COLO668 (cell line): ENCODE measurements at regions not wholly inside any gene's neighbourhood (a gene's known extent, or its start where the extent isn't known, plus 50 kb on each side); places are given as distances from the start of the nearest gene placed in this dataset.

Experiments
- DNase-seq: peaks from one replicate; lab custom pipeline; 2025; ENCODE audit not compliant: unreplicated experiment; lab: John Stamatoyannopoulos, UW

DNA sequence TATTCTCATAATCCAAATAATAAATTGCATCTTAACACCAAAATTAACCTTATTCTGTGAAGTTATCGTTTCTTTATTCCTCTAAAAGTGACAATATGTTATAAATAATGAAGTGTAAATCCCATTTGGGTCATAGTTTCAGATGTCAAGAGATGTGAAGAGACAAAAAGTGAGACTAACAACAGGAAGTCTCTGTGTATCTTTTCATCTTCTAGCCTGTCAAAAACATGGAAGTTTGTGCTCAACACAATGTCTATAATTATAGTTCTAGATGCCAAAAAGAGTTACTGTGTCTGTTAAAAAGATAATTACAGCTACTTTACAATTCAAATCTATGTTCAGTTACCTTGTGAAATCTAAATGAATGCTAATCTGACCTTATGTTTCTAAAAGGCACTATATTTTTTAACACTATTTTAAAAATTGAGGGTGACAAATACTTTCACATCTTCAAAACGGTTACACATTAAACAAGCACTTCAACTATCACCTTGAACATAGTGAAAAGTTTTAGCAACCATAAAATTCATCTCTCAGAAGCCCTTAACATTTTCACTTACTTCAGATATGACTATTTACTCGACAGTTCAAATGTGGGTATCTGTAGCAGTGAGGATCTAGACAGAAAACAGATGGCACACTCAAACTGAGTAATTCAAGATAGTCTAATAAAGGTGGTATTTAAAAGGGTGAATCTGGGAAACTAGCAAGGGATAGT lies 509.8 kb downstream of the ARAP2 start:
- DNase-seq: no peak

DNA sequence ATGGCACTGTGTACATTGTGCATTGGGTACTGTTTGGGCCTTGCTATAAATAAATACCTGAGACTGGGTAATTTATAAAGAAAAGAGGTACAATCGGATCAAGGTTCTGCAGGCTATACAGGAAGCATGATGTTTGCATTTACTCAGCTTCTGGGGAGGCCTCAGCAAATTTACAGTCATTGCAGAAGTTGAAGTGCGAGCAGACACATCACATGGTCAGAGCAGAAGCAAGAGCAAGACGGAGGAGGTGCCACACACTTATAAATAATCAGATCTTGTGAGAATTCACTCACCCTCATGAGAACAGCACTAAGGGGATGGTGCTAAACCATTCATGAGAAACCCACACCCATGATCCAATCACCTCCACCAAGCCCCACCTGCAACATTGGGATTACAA lies 505.0 kb downstream of the ARAP2 start:
- no peak for DNase-seq

DNA sequence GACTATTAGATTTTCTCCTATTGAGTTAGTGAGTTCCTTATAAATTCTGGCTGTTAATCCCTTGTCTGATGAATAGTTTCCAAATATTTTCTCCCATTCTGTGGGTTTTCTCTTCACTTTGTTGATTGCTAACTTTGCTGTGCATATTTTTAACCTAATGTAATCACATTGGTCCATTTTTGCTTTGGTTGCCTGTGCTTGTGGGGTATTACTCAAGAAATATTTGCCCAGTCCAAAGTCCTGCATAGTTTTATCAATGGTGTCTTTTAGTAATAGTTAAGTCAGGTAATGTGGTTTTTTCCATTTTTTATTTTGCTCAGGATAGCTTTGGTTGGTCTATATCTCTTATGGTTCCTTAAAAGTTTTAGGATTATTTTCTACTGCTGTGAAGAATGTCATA lies 490.3 kb downstream of the ARAP2 start:
- DNase-seq: no peak

DNA sequence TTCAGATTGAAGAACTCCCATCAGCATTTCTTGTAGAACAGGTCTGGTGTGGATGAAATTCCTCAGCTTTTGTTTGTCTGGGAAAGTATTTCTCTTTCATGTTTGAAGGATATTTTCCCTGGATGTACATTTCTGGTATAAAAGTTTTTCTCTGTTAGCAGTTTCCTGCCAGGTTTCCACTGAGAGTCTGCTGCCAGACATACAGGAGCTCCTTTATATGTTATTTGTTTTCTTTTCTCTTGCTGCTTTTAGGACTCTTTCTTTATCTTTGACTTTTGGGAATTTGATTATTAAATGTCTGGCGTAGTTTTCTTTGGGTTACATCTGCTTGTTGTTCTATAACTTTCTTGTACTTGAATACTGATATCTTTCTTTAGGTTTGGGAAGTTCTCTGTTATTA lies 486.5 kb downstream of the ARAP2 start:
- no peak for DNase-seq

DNA sequence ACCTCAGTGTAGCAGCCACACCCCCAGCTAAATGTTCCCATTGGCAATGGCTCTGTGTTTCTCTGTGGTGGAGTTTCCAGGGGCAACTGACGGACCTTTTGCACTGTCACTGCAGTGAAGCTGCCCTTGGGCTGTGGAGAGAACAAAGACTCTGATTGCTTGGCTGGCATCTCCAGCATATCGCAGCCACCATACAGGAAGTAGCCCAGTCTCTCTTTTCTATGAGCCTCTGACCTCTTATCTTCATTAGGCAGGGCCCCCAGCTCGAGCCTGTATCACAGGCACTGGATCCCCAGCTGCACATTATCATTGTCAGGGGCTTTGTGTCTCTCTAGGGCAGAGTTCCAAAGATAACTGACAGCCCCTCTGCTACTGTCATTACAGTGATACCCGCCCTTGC lies 483.5 kb downstream of the ARAP2 start:
- DNase-seq: no peak

DNA sequence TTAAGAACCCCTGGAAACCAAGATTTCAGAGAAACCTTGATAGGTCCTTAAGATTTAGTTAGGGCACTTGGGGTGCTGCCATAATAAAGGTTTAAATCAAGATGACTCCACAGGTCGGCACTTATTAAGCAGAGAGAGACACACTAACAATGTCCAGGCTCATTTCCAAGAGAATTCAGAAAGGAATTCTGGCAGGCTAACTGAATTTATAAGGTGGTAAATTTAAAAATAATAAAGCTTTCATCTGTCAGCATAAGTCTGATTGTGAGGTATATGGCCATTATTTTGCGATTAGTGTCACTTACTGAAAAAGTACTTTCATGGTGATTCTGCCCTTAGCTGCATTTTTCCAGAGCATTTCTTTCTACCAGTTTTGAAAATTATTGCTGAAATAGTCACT lies 472.7 kb downstream of the ARAP2 start:
- no peak for DNase-seq

DNA sequence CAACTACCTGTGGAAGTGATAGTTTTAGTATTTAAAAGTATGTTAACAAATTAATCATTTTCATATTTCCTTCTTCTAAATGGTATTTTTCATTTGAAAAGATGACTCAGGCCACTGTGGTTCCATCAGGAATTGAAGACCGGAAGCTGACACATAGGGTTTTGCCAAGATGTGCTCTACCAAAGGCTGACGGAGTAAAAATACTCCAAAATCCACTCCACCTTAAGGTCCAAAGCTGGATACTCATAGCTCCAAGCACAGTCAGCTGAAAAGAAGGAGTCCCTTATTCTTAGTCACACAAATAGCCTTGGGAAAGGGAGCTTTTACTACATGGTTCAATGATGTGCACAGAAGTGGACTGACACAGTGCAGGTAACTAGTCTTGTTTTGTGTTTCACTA lies 472.0 kb downstream of the ARAP2 start:
- no peak for DNase-seq

DNA sequence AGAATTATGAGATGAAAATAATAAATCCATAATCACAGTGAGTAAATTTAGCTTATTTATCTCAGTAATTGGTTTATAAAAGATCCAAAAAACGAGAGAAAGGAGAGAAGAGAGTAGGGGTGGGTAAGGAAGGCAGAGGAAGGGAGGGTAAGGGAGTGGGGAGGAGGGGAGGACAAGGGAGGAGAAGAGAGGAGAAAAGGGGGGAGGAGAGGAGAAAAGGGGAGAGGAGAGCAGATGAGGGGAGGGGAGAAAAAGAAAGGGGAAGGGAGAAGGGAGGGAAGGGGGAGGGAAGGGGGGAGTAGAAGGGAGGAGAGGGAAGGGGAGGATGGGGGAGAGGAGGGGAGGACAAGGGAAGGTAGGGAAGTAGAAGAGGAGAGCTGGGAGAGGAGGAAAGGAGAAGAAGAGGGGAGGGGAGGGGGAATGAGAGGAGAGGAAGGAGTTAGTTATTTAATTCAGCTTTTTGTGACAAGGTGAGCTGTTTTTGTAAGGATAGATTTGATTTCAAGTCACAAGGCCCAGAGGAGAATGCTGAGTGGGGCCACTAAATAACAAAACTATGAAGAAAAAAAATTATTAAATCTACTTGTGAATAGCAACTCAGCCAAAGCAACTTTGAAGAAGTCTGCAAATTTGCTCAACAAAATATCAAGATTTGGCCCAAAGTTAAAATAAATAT lies 454.3 kb downstream of the ARAP2 start:
- DNase-seq: no peak

DNA sequence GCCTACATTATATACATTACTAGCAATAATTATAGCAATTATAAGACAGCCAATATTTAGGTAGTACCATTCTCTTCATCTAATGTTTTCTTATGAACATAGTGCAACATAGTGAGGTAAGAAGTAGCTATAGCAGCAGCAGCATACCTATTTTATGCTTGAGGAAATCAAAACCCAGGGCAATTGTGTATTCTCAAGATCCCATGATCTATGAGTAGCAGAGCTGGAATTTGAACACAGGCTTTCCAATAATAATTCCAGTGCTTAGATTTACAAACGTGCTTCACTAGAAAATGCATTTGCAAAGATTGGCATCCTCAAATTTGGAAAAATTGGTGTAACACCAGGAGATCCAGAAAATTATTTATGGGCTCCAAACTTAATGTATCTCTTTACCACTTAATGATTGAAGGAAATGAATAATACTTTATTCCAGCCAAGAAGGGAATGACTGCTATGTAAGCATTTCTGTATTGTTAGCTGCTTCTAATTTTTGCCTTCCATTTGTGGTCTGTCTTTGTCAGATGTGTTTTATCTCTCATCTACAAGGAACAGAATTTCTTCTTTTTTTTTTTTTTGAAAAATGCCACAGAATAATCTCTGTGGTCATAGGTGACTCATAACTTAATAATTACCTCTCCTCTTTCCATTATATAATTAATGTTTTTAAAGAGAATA lies 451.1 kb downstream of the ARAP2 start:
- no peak for DNase-seq

DNA sequence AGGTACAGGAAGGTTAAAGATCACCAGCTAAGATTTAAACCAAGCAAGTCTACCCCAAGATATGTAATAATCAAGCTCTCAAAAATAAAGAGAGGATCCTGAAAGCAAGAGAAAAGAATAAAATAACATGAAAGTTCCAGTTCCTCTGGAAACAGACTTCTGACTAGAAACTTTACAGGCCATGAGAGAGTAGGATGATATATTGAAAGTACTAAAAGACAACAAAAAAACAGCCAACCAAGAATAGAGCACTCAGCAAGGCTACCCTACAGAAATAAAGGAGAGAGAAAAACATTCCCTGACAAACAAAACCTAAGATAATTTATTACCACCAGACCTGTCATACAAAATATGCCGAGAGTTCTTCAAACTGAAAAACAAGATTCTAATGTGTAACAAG lies 450.5 kb downstream of the ARAP2 start:
- no peak for DNase-seq

DNA sequence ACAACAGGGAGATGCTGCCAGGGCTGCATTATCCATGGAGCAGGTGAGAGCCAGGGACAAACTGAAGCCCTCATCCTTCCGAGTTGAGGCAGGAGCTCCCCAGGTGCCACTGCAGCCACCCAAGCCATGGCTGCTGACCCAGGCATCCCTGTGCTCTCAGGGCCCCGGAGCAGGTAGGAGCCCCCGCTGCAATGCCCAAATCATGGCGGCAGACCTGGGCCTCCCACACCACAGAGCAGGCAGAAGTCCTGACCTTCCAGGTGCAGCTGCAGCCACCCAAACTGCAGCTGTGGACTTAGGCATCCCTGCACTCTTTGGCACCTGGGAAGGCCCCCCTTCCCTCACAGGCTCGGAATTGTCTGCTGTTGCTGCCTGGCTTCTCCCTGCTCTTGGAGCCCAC lies 443.6 kb downstream of the ARAP2 start:
- DNase-seq: no peak

DNA sequence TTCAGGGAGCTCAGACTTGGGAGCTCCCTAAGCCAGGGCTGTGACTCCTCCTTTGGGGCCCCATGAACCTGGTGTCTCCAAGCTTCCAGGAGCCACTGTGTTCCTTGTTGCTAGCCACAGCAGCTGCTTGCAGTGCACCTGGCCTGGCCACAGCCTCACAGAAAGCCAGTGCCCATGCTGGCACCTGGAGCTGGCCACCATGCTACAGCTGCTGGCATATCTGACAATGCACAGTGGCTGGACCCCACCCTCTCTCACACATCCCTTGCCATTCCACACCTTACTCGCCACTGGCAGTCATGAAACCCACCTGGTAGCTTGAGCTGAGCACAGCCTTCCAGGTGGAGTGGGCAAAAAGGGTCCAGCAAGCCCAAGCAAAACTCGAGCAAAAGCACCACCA lies 441.7 kb downstream of the ARAP2 start:
- DNase-seq: no peak

DNA sequence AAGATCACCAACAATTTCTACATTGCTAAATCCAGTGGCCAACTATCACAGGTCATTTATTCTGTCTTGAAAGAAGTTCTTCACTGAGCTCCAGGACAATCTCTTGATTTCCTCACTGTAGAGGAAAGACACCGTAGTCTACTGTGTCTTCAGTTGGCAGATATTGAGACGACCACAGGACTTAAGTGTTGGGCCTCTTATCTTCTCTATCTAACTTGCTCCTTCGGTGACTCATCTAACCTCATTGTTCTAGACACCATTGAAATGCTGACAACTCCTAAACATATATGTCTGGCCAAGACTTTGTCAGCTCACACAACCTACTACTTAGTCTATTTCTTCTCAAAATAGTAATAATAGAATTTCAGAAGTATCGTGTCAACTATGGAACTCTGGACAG lies 425.8 kb downstream of the ARAP2 start:
- no peak for DNase-seq

DNA sequence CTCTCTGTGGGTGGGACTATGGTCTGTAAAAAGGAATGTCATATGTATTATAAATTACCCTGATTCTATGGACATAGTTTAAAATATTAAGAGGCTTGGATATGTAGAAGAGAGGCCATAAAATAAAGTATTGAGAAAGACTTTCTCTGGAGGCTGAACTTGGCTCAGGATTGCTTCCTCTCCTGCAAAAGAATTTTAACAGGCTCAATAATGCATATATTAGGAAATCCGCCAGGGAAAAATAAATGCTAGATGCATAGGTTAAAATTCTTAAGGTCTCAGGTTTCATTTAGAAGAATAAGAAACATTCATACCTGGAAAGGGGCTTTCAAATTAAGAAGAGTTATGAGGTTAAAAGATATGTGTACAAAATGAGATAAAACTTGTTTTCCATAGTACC lies 424.3 kb downstream of the ARAP2 start:
- DNase-seq: no peak

DNA sequence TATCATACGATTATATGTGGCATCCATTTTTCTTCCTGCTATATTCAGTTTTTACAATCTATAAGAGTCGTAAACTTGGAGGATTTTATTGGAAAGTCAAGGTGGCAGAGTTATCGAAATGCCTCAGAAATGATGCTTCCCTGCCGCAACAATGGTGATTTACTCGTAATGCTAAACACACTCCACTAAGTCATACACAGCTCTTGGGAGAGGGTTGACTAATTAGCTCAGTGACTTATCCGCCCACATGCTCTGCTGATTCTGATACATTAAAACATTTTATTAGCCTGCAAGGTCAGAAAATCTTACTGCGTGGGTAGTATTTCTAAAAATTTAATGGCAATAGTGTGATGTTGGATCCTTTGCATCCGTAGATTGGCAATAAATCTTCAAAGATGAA lies 420.1 kb downstream of the ARAP2 start:
- DNase-seq: no peak

DNA sequence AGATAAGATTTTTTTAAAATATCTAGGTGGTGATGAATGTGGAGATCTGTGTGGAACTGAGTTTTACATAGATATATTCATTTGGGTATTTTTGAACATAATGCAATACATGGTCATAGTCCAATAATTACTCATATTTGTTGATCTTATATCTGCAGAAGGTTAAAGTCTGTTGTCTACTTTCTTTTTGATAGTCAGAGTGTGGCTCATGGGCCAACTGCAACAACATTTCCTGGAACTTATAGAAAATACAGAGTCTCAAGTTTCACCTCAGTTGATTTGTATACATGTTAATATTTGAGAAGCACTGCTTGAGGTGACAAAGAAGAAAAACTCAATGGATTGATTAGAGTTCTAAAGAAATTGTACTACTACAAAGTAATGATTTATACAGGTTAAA lies 408.4 kb downstream of the ARAP2 start:
- no peak for DNase-seq

DNA sequence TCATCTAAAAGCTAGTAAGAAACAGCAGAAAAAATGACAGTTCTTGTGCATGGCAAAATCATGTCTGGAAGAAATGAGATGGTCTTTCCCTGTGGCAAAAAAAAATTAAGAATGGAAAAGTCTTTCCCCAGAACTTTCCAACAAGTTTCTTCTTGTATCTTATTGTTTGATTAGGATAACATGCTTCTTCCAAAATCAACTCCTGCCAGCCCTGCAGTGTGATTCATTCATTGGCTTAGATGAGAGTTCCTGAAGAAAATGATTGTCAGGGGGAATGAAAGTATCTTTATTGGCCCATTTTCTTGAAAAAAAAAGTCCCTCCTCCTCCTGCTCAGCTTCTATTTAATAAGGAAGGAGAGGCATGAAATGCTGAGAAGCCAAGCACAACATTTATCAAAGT lies 407.7 kb downstream of the ARAP2 start:
- no peak for DNase-seq

DNA sequence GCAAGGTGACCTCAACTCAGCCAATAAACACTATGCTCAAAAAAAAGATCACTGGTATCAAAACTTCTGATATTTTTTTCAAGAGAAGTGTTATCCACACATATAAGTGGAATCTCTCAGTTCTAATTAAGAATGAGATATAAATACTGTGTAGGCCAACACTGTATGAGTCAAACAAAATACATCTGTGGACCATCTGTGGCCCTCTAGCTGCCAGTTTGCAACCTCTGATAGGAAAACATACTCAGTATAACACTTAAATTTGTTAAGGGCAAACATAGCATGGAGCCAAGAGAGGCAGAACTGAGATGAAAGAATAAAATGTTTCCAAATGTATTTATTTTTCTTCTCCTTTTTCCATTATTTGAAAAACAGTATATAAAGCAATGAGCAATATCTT lies 377.3 kb downstream of the ARAP2 start:
- DNase-seq: no peak

DNA sequence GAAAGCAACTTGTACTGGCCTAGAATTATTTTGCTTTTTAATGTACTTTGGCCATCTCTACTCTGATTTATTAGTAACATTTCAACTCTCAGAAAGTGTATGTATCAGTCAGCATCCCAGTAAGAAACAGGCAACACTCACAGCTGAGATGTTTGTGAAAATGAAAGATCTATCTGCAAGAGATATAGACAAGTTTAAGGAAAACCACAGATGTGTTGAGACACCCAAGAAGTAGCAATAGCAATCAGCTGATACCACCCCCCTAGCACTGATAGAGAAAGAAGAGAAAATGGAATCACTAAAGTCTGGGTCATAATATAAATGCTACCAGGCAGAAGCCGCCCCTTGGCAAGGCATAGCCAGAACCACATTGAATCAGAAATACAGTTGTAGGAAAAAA lies 372.0 kb downstream of the ARAP2 start:
- no peak for DNase-seq

DNA sequence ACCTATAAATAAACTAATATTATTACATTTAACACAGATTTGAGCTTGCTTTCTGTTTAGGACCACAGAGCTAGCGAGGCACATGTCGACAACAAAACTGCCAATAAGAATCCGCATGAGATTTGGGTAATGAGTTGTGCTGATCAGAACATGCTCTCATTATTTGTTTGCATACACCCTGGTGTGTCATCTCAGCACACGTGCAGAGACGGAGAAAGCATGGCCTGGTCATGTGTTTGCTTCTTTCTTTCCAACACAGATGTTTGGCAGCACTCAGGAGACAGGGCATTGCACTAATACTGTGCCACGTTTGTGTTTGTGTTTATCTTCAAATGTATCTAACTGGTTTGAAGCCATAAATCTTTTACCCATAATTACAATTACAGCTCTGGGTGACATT lies 364.8 kb downstream of the ARAP2 start:
- DNase-seq: no peak

DNA sequence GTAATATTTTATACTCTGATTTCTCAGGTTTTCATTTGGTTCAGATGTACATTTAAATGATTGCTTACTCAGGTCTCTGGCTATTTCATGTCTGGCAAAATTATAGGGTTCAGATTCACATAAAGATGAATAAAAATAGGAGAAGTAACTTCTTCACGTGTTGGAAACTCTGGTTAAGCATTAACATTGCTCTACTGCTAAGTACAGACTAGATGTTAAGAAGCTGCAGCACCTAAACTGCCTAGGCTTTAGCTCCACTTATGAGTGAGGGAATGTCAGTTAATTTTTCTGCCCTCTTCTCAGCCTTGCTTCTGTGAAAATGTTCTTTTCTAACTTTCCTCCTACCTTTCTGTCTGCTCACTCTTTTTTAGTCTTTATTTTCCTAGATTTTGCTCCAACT lies 361.2 kb downstream of the ARAP2 start:
- DNase-seq: no peak

DNA sequence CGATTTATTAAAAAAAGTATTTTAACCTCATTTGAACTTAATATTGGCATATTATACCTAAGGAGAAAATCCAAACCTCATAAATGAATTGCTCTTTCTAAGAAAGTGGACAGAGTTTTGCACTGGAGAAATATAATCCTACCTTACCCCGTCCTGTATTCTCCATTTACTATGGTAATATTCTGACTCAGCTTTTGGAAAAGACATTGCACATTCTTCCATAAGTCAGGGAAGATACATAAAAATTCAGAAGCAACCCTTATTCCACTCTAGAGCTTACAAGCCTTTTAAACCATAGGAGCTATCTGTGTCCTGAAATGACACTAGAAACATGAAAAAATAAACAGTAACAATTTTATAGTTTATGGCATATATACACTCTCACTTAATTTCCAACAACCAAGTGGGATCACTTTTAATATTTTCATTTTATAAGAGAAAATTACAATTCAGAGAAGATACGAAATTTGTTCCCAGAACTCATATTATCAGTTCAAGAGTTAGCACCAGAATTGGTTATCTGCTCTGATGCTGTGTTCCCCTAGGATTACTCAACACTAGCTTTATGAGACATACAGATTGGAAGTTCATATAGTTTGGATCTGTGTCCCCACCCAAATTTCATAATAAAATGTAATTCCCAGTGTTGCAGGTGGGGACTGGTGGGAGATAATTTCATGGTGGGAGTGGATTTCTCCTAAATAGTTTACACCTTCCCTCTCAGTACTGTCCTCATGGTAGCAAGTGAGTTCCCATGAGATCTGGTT lies 359.4 kb downstream of the ARAP2 start:
- DNase-seq: no peak
